K562 (cell line): ENCODE measurements at regions not wholly inside any gene's neighbourhood (a gene's known extent, or its start where the extent isn't known, plus 50 kb on each side); places are given as distances from the start of the nearest gene placed in this dataset.

Source experiments
- ATAC-seq: fragments of 200-7000 bp; cut with Tn5 transposase; 3 replicates; pipeline ENCODE4 v1.9.1; 2020; ENCODE audit warnings: moderate library complexity
- BruUV-seq: library from RNA; stranded (reverse); fragments of 400-500 nt; replicated peaks from 2 replicates; lab custom pipeline; 2021; lab: Mats Ljungman, UMichigan
- CTCF ChIA-PET: fragments of 300-600 bp; formaldehyde crosslinking; extraction: SDS; loops from one replicate; lab custom pipeline; 2021; ENCODE audit warnings: low intra/inter-chr PET ratio; lab: Yijun Ruan, JAX
- POLR2A ChIA-PET: fragments of 300-600, 350-650 bp; sonication (Branson Sonifier 250); formaldehyde crosslinking; extraction: SDS; loops from one replicate; lab custom pipeline; 2021; ENCODE audit warnings: antibody characterized with exemption, inconsistent platforms; lab: Yijun Ruan, JAX
- DNase-seq, 4 experiments: peaks; one replicate each; pipeline versions ENCODE4 v3.0.0 to v3.0.0-alpha.2; 2011 to 2018; ENCODE audit warnings: low spot score in 3 of 4, mixed read lengths in 3 of 4; ENCODE audit errors: extremely low read depth in 1 of 4
- FAIRE-seq: peaks from 2 replicates; lab custom pipeline; 2011; peaks lifted over from hg19 to GRCh38; lab: Jason Lieb, UNC
- H2AFZ ChIP-seq: 2 replicates; pipeline ENCODE4 v1.6.0; 2011; ENCODE audit warnings: low read depth, low read length, control low read depth, inconsistent platforms
- H3K27ac ChIP-seq: fragments of 200-600 bp; 3 replicates; pipeline ENCODE4 v1.8.0; 2011; ENCODE audit warnings: low read depth, mild to moderate bottlenecking, control low read depth, inconsistent platforms, low read length, moderate library complexity, mixed read lengths; ENCODE audit errors: extremely low read depth
- H3K27me3 ChIP-seq, 2 experiments: fragments of 300-600 bp in 1 of 2; 2 replicates in 1 of 2; 3 replicates in 1 of 2; pipeline versions ENCODE4 v1.6.0 to v1.8.0; 2011; ENCODE audit warnings: inconsistent platforms in 2 of 2, low read length in 2 of 2, mild to moderate bottlenecking in 1 of 2, mixed read lengths in 1 of 2, moderate library complexity in 1 of 2; ENCODE audit not compliant: control insufficient read depth in 2 of 2, insufficient read depth in 2 of 2
- H3K36me3 ChIP-seq: fragments of 300-600 bp; 3 replicates; pipeline ENCODE4 v1.8.0; 2011; ENCODE audit warnings: mild to moderate bottlenecking, low read length, inconsistent platforms; ENCODE audit not compliant: control insufficient read depth, insufficient read depth
- H3K4me1 ChIP-seq, 2 experiments: fragments of 200-600 bp in 1 of 2; replicated peaks in 1 of 2; 2 replicates in 1 of 2; 3 replicates in 1 of 2; pipeline versions ENCODE4 v1.5.1 to v1.8.0; 2011; ENCODE audit warnings: inconsistent platforms in 2 of 2, low read length in 2 of 2, mild to moderate bottlenecking in 1 of 2, mixed read lengths in 1 of 2, moderate library complexity in 1 of 2; ENCODE audit not compliant: control insufficient read depth in 2 of 2, insufficient read depth in 2 of 2
- H3K4me2 ChIP-seq: 2 replicates; pipeline ENCODE4 v1.6.1; 2011; ENCODE audit warnings: low read length, control low read depth, inconsistent platforms, mixed read lengths; ENCODE audit not compliant: insufficient read depth
- H3K4me3 ChIP-seq: fragments of 200-600 bp; sonication (generic), shearing (Covaris generic); 2 replicates; pipeline ENCODE4 v1.5.1; 2016; ENCODE audit warnings: control low read depth, inconsistent platforms
- H3K79me2 ChIP-seq: fragments of 200-600 bp; 3 replicates; pipeline ENCODE4 v1.8.0; 2011; ENCODE audit warnings: low read length, inconsistent platforms; ENCODE audit not compliant: control insufficient read depth, insufficient read depth
- H3K9ac ChIP-seq, 2 experiments: 2 replicates each; pipeline versions ENCODE4 v1.6.0 to v1.6.1; 2011; ENCODE audit warnings: low read depth in 2 of 2, low read length in 2 of 2, control low read depth in 1 of 2, inconsistent platforms in 1 of 2, mild to moderate bottlenecking in 1 of 2, mixed read lengths in 1 of 2; ENCODE audit not compliant: insufficient read depth in 1 of 2
- H3K9me1 ChIP-seq: one replicate; pipeline ENCODE4 v1.6.0; 2011; ENCODE audit warnings: inconsistent platforms, mild to moderate bottlenecking, low read length, moderate library complexity; ENCODE audit not compliant: control insufficient read depth, insufficient read depth
- H3K9me3 ChIP-seq: replicated peaks from 2 replicates; pipeline ENCODE4 v1.5.1; 2011; ENCODE audit warnings: low read depth, low read length, inconsistent platforms; ENCODE audit not compliant: control insufficient read depth, insufficient read depth
- H4K20me1 ChIP-seq: replicated peaks from 2 replicates; pipeline ENCODE4 v1.6.1; 2011; ENCODE audit warnings: low read length, inconsistent platforms, mixed read lengths; ENCODE audit not compliant: control insufficient read depth, insufficient read depth
- CREM ChIP-seq: IDR thresholded peaks from 2 replicates; pipeline ENCODE4 v1.6.1; 2014; ENCODE audit warnings: antibody characterized with exemption, low read depth
- FOXP1 ChIP-seq: sonication (generic); formaldehyde crosslinking; IDR thresholded peaks from 2 replicates; pipeline ENCODE4 v1.8.0; 2022; ENCODE audit warnings: mild to moderate bottlenecking, missing genetic modification reagents
- GTF2E2 ChIP-seq: fragments of 200-800 bp; sonication (Bioruptor generic); IDR thresholded peaks from 2 replicates; pipeline ENCODE4 v1.6.1; 2016; ENCODE audit warnings: missing genetic modification characterization, missing compliant biosample characterization
- HNRNPK ChIP-seq: fragments of 200-400 bp; formaldehyde crosslinking; IDR thresholded peaks from one replicate; pipeline ENCODE4 v1.6.1; 2018; ENCODE audit warnings: mild to moderate bottlenecking, low read depth, low read length; ENCODE audit not compliant: poor library complexity, severe bottlenecking
- LEF1 ChIP-seq: fragments of 450-650 bp; IDR thresholded peaks from 2 replicates; pipeline ENCODE4 v1.6.1; 2016; ENCODE audit warnings: mild to moderate bottlenecking
- NUFIP1 ChIP-seq: fragments of 450-650 bp; IDR thresholded peaks from 2 replicates; pipeline ENCODE4 v1.6.1; 2018; ENCODE audit not compliant: partially characterized antibody
- PPARD ChIP-seq: fragments of 250-450 bp; sonication (Bioruptor Pico); IDR thresholded peaks from 2 replicates; pipeline ENCODE4 v1.8.0; 2022; ENCODE audit warnings: inconsistent platforms, mild to moderate bottlenecking, moderate library complexity
- PYGO2 ChIP-seq: fragments of 450-650 bp; IDR thresholded peaks from 2 replicates; pipeline ENCODE4 v1.6.1; 2016; ENCODE audit warnings: mild to moderate bottlenecking, missing genetic modification characterization, moderate library complexity, missing compliant biosample characterization
- ZNF354B ChIP-seq: fragments of 250-450 bp; sonication (Bioruptor Pico); IDR thresholded peaks from 2 replicates; pipeline ENCODE4 v1.4.0; 2020
- ZNF717 ChIP-seq: fragments of 250-450 bp; sonication (Bioruptor Pico); IDR thresholded peaks from 2 replicates; pipeline ENCODE4 v1.5.0; 2021
- WGBS: fragments of 100-300 bp; shearing (Covaris generic); methylation state at CpG from one replicate; pipeline ENCODE4 v1.1.6; 2016; ENCODE audit warnings: low coverage, mixed read lengths; ENCODE audit not compliant: insufficient coverage; ENCODE audit errors: missing lambda C conversion rate; 5-methylcytosine and 5-hydroxymethylcytosine counted together
- in situ Hi-C: fragments of 300-500 bp; cut with MboI; formaldehyde crosslinking; loops from 4 replicates; pipeline ENCODE4 v1.15.0; 2018; ENCODE audit warnings: inconsistent platforms, mixed read lengths
- intact Hi-C: fragments of 100-400 bp; cut with micrococcal nuclease; formaldehyde crosslinking; loops from 2 replicates; pipeline ENCODE4 v1.14.2; 2022
- TF ChIP-seq, protein P1 (sequence below): fragments of 450-650 bp; IDR thresholded peaks from 2 replicates; pipeline ENCODE4 v1.6.1; 2017; ENCODE audit warnings: mild to moderate bottlenecking, moderate library complexity

DNA sequence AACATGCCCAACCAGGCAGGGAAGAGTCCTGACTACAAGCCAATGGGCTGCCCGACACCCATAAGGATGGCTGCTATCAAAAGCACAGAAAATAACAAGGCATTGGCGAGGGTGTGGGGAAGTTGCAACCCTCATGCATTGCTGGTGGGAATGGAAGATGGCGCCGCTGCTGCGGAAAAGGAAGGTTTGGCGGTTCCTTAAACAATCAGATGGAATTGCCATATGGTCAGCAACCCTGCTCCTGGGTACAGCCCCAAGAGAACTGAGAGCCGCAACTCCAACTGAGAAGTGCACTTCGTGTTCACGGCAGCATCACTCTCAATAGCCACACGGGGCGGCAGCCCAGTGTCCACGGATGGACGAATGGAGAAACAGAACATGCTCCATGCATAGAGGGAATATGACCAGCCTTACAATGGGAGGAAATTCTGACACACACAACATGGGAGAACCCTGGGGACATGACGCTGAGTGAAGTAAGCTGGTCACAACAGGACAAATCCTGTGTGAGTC, 193.3 kb downstream of the RBFOX3 start:
- FAIRE-seq = no peak
- no peaks in the 10 kb centered on the region for H3K36me3 ChIP-seq
- H3K9ac ChIP-seq = no peak overlapping the region
- in situ Hi-C loops = no loop called here
- H3K27ac ChIP-seq = no peak overlapping the region
- BruUV-seq = no TSS peak
- DNase-seq = no peak
- H3K4me3 ChIP-seq = no peak overlapping the region
- intact Hi-C loops = no loop called here
- H3K4me2 ChIP-seq = no peak overlapping the region
- ChIA-PET CTCF (no interaction called here), POLR2A (interaction anchor here (0.6 kb wide), 1 partner anchor 54 kb away, joined by 3 read pairs; no protein-coding TSS in a partner anchor)
- H3K27me3 ChIP-seq = peaks cover 11 to 73% of the 10 kb centered on the region in 2 experiments; a peak in 4 of 5 replicates
- 0% methylated on average over 14 of the region's 14 CpGs for WGBS
- H3K9me3 ChIP-seq = no peaks in the 10 kb centered on the region
- TF ChIP-seq PPARD (CRISPR knock-in tag) (no peak), PYGO2 (tag) (no peak), NUFIP1 (no peak), CREM (no peak), GTF2E2 (tag) (no peak)
- peaks cover 16% of the 10 kb centered on the region for H4K20me1 ChIP-seq
- H3K4me1 ChIP-seq = peaks cover 0 to 7% of the 10 kb centered on the region in 2 experiments; a peak in 1 of 5 replicates
- no peak for ATAC-seq
- H2AFZ ChIP-seq = no peak overlapping the region
- peaks cover 2% of the 10 kb centered on the region for H3K9me1 ChIP-seq
- no peaks in the 10 kb centered on the region for H3K79me2 ChIP-seq

DNA sequence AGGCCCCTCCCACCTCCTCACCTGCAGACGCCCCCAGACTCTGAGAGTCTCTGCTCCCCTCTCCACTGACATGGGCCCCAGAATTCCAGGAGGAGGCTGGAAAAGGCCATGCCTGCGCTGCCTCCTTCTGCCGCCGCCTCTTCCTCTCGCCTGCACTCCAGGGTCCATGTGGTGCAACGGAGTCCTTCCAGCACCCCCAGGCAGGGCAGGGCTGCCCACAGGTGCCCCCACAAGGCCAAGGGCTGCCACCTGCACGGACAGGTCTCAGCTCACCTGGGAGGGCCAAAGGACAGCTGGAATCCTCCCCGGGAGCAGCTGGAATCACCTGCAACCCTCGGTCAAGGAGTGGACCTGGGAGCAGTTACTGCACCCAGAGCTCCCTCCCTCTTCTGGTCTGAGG, 194.9 kb downstream of the RBFOX3 start:
- no peak overlapping the region for H3K9ac ChIP-seq
- no peaks in the 10 kb centered on the region for H3K36me3 ChIP-seq
- no peak overlapping the region for H3K4me3 ChIP-seq
- H4K20me1 ChIP-seq = peaks cover 16% of the 10 kb centered on the region
- H3K4me1 ChIP-seq = peaks cover 0 to 6% of the 10 kb centered on the region in 2 experiments; a peak in 1 of 5 replicates
- H2AFZ ChIP-seq = no peak overlapping the region
- POLR2A ChIA-PET = interaction anchor here (0.8 kb wide), 1 partner anchor 216 kb away, joined by 3 read pairs; no protein-coding TSS in a partner anchor
- no TSS peak for BruUV-seq
- peaks cover 2% of the 10 kb centered on the region for H3K9me1 ChIP-seq
- in situ Hi-C loops = no loop called here
- WGBS = 0% methylated on average over 5 of the region's 9 CpGs
- FAIRE-seq = no peak
- no peak for DNase-seq
- peaks cover 2% of the 10 kb centered on the region; the same call in 1 of the 2 replicates for H3K9me3 ChIP-seq
- TF ChIP-seq HNRNPK (no peak), ZNF354B (CRISPR knock-in tag) (no peak), LEF1 (no peak), FOXP1 (CRISPR knock-in tag) (no peak), ZNF717 (CRISPR knock-in tag) (no peak)
- TF ChIP-seq, protein P1, sequence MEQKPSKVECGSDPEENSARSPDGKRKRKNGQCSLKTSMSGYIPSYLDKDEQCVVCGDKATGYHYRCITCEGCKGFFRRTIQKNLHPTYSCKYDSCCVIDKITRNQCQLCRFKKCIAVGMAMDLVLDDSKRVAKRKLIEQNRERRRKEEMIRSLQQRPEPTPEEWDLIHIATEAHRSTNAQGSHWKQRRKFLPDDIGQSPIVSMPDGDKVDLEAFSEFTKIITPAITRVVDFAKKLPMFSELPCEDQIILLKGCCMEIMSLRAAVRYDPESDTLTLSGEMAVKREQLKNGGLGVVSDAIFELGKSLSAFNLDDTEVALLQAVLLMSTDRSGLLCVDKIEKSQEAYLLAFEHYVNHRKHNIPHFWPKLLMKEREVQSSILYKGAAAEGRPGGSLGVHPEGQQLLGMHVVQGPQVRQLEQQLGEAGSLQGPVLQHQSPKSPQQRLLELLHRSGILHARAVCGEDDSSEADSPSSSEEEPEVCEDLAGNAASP = no peak
- H3K79me2 ChIP-seq = no peaks in the 10 kb centered on the region
- H3K4me2 ChIP-seq = no peak overlapping the region
- ATAC-seq = no peak
- CTCF ChIA-PET = no interaction called here
- H3K27ac ChIP-seq = no peak overlapping the region
- H3K27me3 ChIP-seq = peaks cover 11 to 61% of the 10 kb centered on the region in 2 experiments; a peak in 4 of 5 replicates
- intact Hi-C loops = no loop called here
